ENCODE measurements at regions not wholly inside any gene's neighbourhood (a gene's known extent, or its start where the extent isn't known, plus 50 kb on each side); places are given as distances from the start of the nearest gene placed in this dataset.

- DNase-seq, result no peak
- H3K9me3 Mint-ChIP-seq, result peaks cover 0 to 4% (median 0%) of the 10 kb centered on the region in 7 donors
- H2AFZ ChIP-seq (ENCODE audit: insufficient read depth, low read depth, low read length, poor library complexity, severe bottlenecking), result no peak overlapping the region
- no peak overlapping the region for H3K4me3 Mint-ChIP-seq
- TF ChIP-seq CTCF (IDR thresholded peaks at IDR 0.05), result no peak
- H3K4me3 ChIP-seq (replicated peaks in 1 of 3; ENCODE audit: low read depth in 2 of 3, low read length in 3 of 3), result no peak overlapping the region
- 70% methylated on average over 8 of the region's 11 CpGs for WGBS (ENCODE audit: insufficient coverage)
- no peaks in the 10 kb centered on the region for H4K20me1 ChIP-seq (ENCODE audit: insufficient read depth, low read length)
- peaks cover 3% of the 10 kb centered on the region for H3K4me1 Mint-ChIP-seq
- no peak overlapping the region for H3K4me2 ChIP-seq (replicated peaks; ENCODE audit: extremely low read depth, low read length, poor library complexity, severe bottlenecking)
- H3K27ac Mint-ChIP-seq, result no peak overlapping the region
- H3K9me3 ChIP-seq (replicated peaks in 1 of 2; ENCODE audit: control insufficient read depth in 1 of 2, insufficient read depth in 1 of 2, low read length in 2 of 2), result no peaks in the 10 kb centered on the region
- no peak overlapping the region for H3K27ac ChIP-seq (ENCODE audit: low read depth in 1 of 2, low read length in 2 of 2)
- no peak overlapping the region for H3K9ac ChIP-seq (ENCODE audit: insufficient read depth, low read length, poor library complexity, severe bottlenecking)
- no peaks in the 10 kb centered on the region for H3K36me3 Mint-ChIP-seq
- intact Hi-C loops (cut with micrococcal nuclease), result no loop called here
- H3K27me3 Mint-ChIP-seq (ENCODE audit: low read depth in 3 of 3), result peaks cover 7 to 17% (median 15%) of the 10 kb centered on the region in 3 donors
- no peaks in the 10 kb centered on the region for H3K4me1 ChIP-seq (ENCODE audit: control insufficient read depth in 1 of 2, insufficient read depth in 2 of 2, low read length in 2 of 2)
- no peaks in the 10 kb centered on the region for H3K79me2 ChIP-seq (ENCODE audit: insufficient read depth, low read length)
- peaks cover 0 to 2% of the 10 kb centered on the region in 2 donors for H3K27me3 ChIP-seq (ENCODE audit: control insufficient read depth in 2 of 2, insufficient read depth in 2 of 2, low read length in 2 of 2)
- no peaks in the 10 kb centered on the region for H3K36me3 ChIP-seq (replicated peaks in 1 of 2; ENCODE audit: control insufficient read depth in 1 of 2, insufficient read depth in 2 of 2, low read length in 2 of 2)
Measured at GRCh38 chr2:64354857-64355680, 98.9 kb upstream of the LGALSL start.

- no peaks in the 10 kb centered on the region for H3K4me1 ChIP-seq (ENCODE audit: control insufficient read depth in 1 of 2, insufficient read depth in 2 of 2, low read length in 2 of 2)
- no peaks in the 10 kb centered on the region for H3K9me3 ChIP-seq (replicated peaks in 1 of 2; ENCODE audit: control insufficient read depth in 1 of 2, insufficient read depth in 1 of 2, low read length in 2 of 2)
- peaks cover 0 to 2% of the 10 kb centered on the region in 2 donors for H3K27me3 ChIP-seq (ENCODE audit: control insufficient read depth in 2 of 2, insufficient read depth in 2 of 2, low read length in 2 of 2)
- DNase-seq, result no peak
- no peak overlapping the region for H3K27ac ChIP-seq (ENCODE audit: low read depth in 1 of 2, low read length in 2 of 2)
- no peak overlapping the region for H3K4me2 ChIP-seq (replicated peaks; ENCODE audit: extremely low read depth, low read length, poor library complexity, severe bottlenecking)
- Mint-ChIP-seq H3K4me3 (peak overlapping the region in 1 of 2 donors; percentile 5), H3K9me3 (peaks cover 0 to 3% (median 0%) of the 10 kb centered on the region in 7 donors), H3K27ac (peak overlapping the region in 1 of 7 donors; percentile 10), H3K4me1 (peaks cover 5% of the 10 kb centered on the region), H3K27me3 (ENCODE audit: low read depth in 3 of 3) (peaks cover 9 to 19% (median 16%) of the 10 kb centered on the region in 3 donors), H3K36me3 (no peaks in the 10 kb centered on the region)
- no peaks in the 10 kb centered on the region for H3K79me2 ChIP-seq (ENCODE audit: insufficient read depth, low read length)
- intact Hi-C loops (cut with micrococcal nuclease), result no loop called here
- H2AFZ ChIP-seq (ENCODE audit: insufficient read depth, low read depth, low read length, poor library complexity, severe bottlenecking), result no peak overlapping the region
- no peaks in the 10 kb centered on the region for H3K36me3 ChIP-seq (replicated peaks in 1 of 2; ENCODE audit: control insufficient read depth in 1 of 2, insufficient read depth in 2 of 2, low read length in 2 of 2)
- H4K20me1 ChIP-seq (ENCODE audit: insufficient read depth, low read length), result no peaks in the 10 kb centered on the region
- no peak overlapping the region for H3K9ac ChIP-seq (ENCODE audit: insufficient read depth, low read length, poor library complexity, severe bottlenecking)
- 92% methylated on average over 2 of the region's 2 CpGs for WGBS (ENCODE audit: insufficient coverage)
- no peak overlapping the region for H3K4me3 ChIP-seq (replicated peaks in 1 of 3; ENCODE audit: low read depth in 2 of 3, low read length in 3 of 3)
- TF ChIP-seq CTCF (IDR thresholded peaks at IDR 0.05), result no peak
Measured at GRCh38 chr2:64356906-64357305, 97.1 kb upstream of the LGALSL start.
